ENCODE measurements at regions not wholly inside any gene's neighbourhood (a gene's known extent, or its start where the extent isn't known, plus 50 kb on each side); places are given as distances from the start of the nearest gene placed in this dataset.

- ChIA-PET CTCF (no interaction called here), POLR2A (ENCODE audit: unreplicated experiment) (no interaction called here)
- no peak overlapping the region for H3K4ac ChIP-seq (ENCODE audit: low read depth, low read length)
- H3K56ac ChIP-seq (ENCODE audit: extremely low read depth, insufficient read depth, low read length) = no peak overlapping the region
- H3K4me2 ChIP-seq (ENCODE audit: low read depth, low read length) = no peak overlapping the region
- no peak overlapping the region for H3K27ac ChIP-seq (ENCODE audit: insufficient read depth, low read length)
- H3K9me1 ChIP-seq (ENCODE audit: insufficient read depth, low read length) = no peaks in the 10 kb centered on the region
- dilution Hi-C loops (cut with HindIII; ENCODE audit: low sequenced_read_pairs, unreplicated experiment) = no loop called here
- in situ Hi-C loops (cut with MboI; ENCODE audit: low sequenced_read_pairs) = no loop called here
- no peak for DNase-seq
- intact Hi-C loops (cut with micrococcal nuclease) = no loop called here
- no peak overlapping the region for H2BK15ac ChIP-seq (ENCODE audit: low read depth, low read length)
- TF ChIP-seq USF2 (IDR thresholded peaks at IDR 0.05; ENCODE audit: low read depth, low read length) (no peak), BHLHE40 (IDR thresholded peaks at IDR 0.05; ENCODE audit: low read depth, low read length) (no peak), CEBPB (IDR thresholded peaks at IDR 0.05; ENCODE audit: low read depth, low read length) (no peak), FOS (IDR thresholded peaks at IDR 0.05; ENCODE audit: low read depth, low read length) (no peak), RFX5 (IDR thresholded peaks at IDR 0.05; ENCODE audit: low read depth, low read length) (no peak), MAZ (IDR thresholded peaks at IDR 0.05; ENCODE audit: borderline replicate concordance, low read depth, low read length) (no peak), ELK1 (IDR thresholded peaks at IDR 0.05; ENCODE audit: borderline replicate concordance, low read depth, low read length) (no peak), MAFK (IDR thresholded peaks at IDR 0.05; ENCODE audit: low read depth, low read length) (no peak), RCOR1 (IDR thresholded peaks at IDR 0.05; ENCODE audit: insufficient replicate concordance, low read length) (no peak), MXI1 (IDR thresholded peaks at IDR 0.05; ENCODE audit: borderline replicate concordance, low read depth, low read length) (no peak), RAD21 (IDR thresholded peaks at IDR 0.05; ENCODE audit: low read length) (no peak), POLR2A (IDR thresholded peaks at IDR 0.05; ENCODE audit: low read depth, low read length) (no peak), NFE2L2 (IDR thresholded peaks at IDR 0.05; ENCODE audit: low read depth, low read length) (no peak)
- H2BK20ac ChIP-seq (ENCODE audit: low read depth, low read length) = no peak overlapping the region
- H3K36me3 ChIP-seq (ENCODE audit: control insufficient read depth, insufficient read depth, low read length) = no peaks in the 10 kb centered on the region
- H2AK9ac ChIP-seq (replicated peaks; ENCODE audit: low read depth, low read length, poor library complexity) = no peak overlapping the region
- no peak overlapping the region for H2BK120ac ChIP-seq (ENCODE audit: low read depth, low read length)
- no peak overlapping the region for H3K14ac ChIP-seq (replicated peaks; ENCODE audit: low read depth, low read length)
- no peak overlapping the region for H2AFZ ChIP-seq (replicated peaks; ENCODE audit: low read length, poor library complexity)
- H3K4me1 ChIP-seq (ENCODE audit: control insufficient read depth, insufficient read depth, low read length) = no peaks in the 10 kb centered on the region
- H3K27me3 ChIP-seq (ENCODE audit: control insufficient read depth, insufficient read depth, low read length) = no peaks in the 10 kb centered on the region
- no TSS peak for BruUV-seq (replicated peaks)
- H2AK5ac ChIP-seq (ENCODE audit: low read depth, low read length) = no peak overlapping the region
- no peak overlapping the region for H4K8ac ChIP-seq (ENCODE audit: low read depth in 2 of 2, low read length in 2 of 2)
- no peak overlapping the region for H2BK5ac ChIP-seq (ENCODE audit: low read depth, low read length, poor library complexity, severe bottlenecking)
- H3K18ac ChIP-seq (ENCODE audit: low read depth, low read length) = no peak overlapping the region
- no peak overlapping the region for H3K23ac ChIP-seq (ENCODE audit: low read depth, low read length)
- H3K9ac ChIP-seq (ENCODE audit: low read depth, low read length) = no peak overlapping the region
- no CpG with 5 or more reads among the region's 5 CpGs for WGBS, 2 experiments (ENCODE audit: extremely low coverage in 2 of 2, insufficient read length in 1 of 2)
- H4K20me1 ChIP-seq (ENCODE audit: insufficient read depth, low read length) = no peaks in the 10 kb centered on the region
- peaks cover 22% of the 10 kb centered on the region for H3K9me3 ChIP-seq (ENCODE audit: control insufficient read depth, insufficient read depth, low read length)
- no peak for ATAC-seq (ENCODE audit: low read depth)
- H4K91ac ChIP-seq (ENCODE audit: insufficient read depth, low read depth, low read length) = no peak overlapping the region
- no peaks in the 10 kb centered on the region for H3K79me1 ChIP-seq (ENCODE audit: low read depth in 1 of 2, low read length in 2 of 2)
- H4K5ac ChIP-seq (ENCODE audit: low read depth, low read length) = no peak overlapping the region
- no peak overlapping the region for H3K4me3 ChIP-seq (ENCODE audit: insufficient read depth, low read depth, low read length)
These were observed 267.7 kb upstream of the PROX1 start for GRCh38 chr1:213720032-213720431.

Measured in IMR-90 (cell line).